ENCODE measurements at regions not wholly inside any gene's neighbourhood (a gene's known extent, or its start where the extent isn't known, plus 50 kb on each side); places are given as distances from the start of the nearest gene placed in this dataset.

DNA sequence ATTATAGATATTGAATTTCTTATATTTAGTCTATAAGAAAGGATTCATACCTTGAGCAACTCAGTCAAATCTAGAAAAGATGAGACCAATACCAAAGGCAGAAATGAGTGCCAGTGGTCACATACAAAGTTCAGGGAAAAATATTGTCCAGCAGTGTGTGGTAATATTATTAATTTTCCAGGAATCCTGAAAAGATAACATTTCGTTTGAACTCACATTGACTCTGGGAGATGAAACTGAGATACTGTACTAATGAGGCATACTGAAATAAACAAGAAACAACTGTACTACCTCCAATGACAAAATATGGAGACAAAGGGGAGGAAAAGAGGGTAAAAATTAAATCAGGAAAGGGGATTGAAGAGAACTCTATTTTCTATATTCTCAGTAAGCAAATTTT is 212.4 kb downstream of the TRAM1L1 start:
- H3K36me3 ChIP-seq (replicated peaks): no peaks in the 10 kb centered on the region
- no peaks in the 10 kb centered on the region for H3K27me3 ChIP-seq (replicated peaks)
- DNase-seq: no peak
- in situ Hi-C loops (cut with HindIII; ENCODE audit: low pct_ligation_motif_present, low sequenced_read_pairs): no loop called here
- TF ChIP-seq, protein P1, sequence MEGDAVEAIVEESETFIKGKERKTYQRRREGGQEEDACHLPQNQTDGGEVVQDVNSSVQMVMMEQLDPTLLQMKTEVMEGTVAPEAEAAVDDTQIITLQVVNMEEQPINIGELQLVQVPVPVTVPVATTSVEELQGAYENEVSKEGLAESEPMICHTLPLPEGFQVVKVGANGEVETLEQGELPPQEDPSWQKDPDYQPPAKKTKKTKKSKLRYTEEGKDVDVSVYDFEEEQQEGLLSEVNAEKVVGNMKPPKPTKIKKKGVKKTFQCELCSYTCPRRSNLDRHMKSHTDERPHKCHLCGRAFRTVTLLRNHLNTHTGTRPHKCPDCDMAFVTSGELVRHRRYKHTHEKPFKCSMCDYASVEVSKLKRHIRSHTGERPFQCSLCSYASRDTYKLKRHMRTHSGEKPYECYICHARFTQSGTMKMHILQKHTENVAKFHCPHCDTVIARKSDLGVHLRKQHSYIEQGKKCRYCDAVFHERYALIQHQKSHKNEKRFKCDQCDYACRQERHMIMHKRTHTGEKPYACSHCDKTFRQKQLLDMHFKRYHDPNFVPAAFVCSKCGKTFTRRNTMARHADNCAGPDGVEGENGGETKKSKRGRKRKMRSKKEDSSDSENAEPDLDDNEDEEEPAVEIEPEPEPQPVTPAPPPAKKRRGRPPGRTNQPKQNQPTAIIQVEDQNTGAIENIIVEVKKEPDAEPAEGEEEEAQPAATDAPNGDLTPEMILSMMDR (IDR thresholded peaks at IDR 0.05; ENCODE audit: low read depth, low read length, missing control alignments): no peak
- H3K27ac ChIP-seq: no peak overlapping the region
- no peak overlapping the region for H3K4me3 ChIP-seq (ENCODE audit: low read depth, low read length)

DNA sequence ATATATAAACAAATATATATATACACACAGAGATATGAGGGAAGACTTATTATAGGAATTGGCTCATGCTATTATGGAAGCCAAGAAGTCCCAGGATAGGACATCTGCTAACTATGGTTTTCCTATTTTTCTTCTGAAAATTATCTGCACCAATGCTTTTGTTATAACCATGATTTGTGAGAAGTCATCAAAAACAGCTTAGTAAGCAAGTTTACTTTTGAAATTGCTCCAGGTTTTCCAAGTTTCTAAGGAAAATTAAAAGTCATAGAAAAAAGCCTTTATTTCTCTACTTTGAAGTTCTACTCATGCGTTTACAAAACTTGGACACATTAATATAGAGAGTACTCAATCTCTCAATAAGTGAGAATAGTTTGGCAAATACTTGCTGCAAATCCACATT is 213.1 kb downstream of the TRAM1L1 start:
- Histone ChIP-seq H3K27me3 (replicated peaks) (no peaks in the 10 kb centered on the region), H3K4me3 (ENCODE audit: low read depth, low read length) (no peak overlapping the region), H3K36me3 (replicated peaks) (no peaks in the 10 kb centered on the region), H3K27ac (no peak overlapping the region)
- no peak for DNase-seq
- TF ChIP-seq, protein P1 (IDR thresholded peaks at IDR 0.05; ENCODE audit: low read depth, low read length, missing control alignments): no peak
- in situ Hi-C loops (cut with HindIII; ENCODE audit: low pct_ligation_motif_present, low sequenced_read_pairs): no loop called here

DNA sequence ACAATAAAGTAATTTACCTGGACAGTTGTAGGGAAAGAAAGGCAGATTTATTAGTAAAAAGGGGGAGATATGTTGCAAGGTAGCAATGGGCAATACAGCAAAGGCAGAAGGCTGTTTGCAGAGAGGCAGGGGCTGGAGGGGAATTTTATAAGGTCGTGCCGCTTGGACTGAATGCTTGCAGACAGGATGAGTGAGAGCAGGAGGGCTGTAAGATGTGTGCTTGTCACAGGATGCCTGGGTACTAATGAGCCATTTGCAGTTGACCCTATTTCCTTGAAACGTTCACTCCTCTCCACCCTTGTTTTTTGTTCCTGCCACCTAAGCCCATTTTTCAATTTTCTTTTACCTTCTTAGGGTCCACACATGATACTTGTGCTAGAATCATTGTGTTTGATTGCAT is 214.7 kb downstream of the TRAM1L1 start:
- in situ Hi-C loops (cut with HindIII; ENCODE audit: low pct_ligation_motif_present, low sequenced_read_pairs): no loop called here

DNA sequence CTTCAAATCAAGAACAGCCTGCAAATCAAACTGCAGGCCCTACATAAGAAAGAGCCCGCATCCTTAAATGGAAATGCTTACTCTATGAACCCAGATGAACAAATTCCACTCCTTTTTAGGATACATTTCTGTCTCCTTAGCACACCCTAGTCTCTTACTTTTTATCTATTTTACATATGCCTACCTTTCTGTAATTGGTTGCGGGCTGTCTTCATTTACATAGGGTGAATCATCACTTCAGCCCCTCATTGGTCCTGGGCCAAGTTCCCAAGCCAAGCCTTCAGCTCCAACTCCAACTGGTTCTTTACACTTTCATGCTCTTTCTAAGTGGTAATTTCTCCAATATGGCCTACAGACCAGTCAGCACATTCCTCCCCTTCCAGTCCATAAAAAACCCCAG is 219.3 kb downstream of the TRAM1L1 start:
- Histone ChIP-seq H3K27me3 (replicated peaks) (no peaks in the 10 kb centered on the region), H3K4me3 (ENCODE audit: low read depth, low read length) (no peak overlapping the region), H3K36me3 (replicated peaks) (no peaks in the 10 kb centered on the region), H3K27ac (no peak overlapping the region)
- TF ChIP-seq, protein P1 (IDR thresholded peaks at IDR 0.05; ENCODE audit: low read depth, low read length, missing control alignments): no peak
- in situ Hi-C loops (cut with HindIII; ENCODE audit: low pct_ligation_motif_present, low sequenced_read_pairs): no loop called here
- no peak for DNase-seq

More for the DNA sequence above, 214.7 kb downstream of the TRAM1L1 start:
- Histone ChIP-seq H3K36me3 (replicated peaks) (no peaks in the 10 kb centered on the region), H3K4me3 (ENCODE audit: low read depth, low read length) (no peak overlapping the region), H3K27ac (no peak overlapping the region), H3K27me3 (replicated peaks) (no peaks in the 10 kb centered on the region)
- no peak for DNase-seq
- TF ChIP-seq, protein P1 (IDR thresholded peaks at IDR 0.05; ENCODE audit: low read depth, low read length, missing control alignments): no peak

DNA sequence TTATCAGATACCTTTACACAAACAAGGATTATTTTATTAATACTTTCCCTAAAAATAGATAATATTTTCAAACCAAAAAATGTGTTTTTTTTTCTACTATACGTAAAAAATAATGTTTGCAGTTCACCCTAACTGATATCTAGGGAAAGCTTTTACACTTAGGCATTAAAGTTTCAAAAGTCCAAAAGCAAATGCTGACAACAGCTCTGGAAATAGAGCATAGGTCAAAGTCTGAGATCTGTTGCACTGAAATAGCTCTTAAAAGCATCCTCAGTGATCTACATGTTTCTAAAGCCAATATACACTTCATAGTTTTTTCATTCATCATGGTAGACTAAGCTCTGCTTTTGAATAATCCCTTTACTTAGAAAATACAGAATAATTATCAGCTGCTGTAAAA is 222.8 kb downstream of the TRAM1L1 start:
- no peaks in the 10 kb centered on the region for H3K27me3 ChIP-seq (replicated peaks)
- TF ChIP-seq, protein P1 (IDR thresholded peaks at IDR 0.05; ENCODE audit: low read depth, low read length, missing control alignments): no peak
- H3K4me3 ChIP-seq (ENCODE audit: low read depth, low read length): no peak overlapping the region
- in situ Hi-C loops (cut with HindIII; ENCODE audit: low pct_ligation_motif_present, low sequenced_read_pairs): no loop called here
- H3K27ac ChIP-seq: no peak overlapping the region
- DNase-seq: no peak
- no peaks in the 10 kb centered on the region for H3K36me3 ChIP-seq (replicated peaks)

DNA sequence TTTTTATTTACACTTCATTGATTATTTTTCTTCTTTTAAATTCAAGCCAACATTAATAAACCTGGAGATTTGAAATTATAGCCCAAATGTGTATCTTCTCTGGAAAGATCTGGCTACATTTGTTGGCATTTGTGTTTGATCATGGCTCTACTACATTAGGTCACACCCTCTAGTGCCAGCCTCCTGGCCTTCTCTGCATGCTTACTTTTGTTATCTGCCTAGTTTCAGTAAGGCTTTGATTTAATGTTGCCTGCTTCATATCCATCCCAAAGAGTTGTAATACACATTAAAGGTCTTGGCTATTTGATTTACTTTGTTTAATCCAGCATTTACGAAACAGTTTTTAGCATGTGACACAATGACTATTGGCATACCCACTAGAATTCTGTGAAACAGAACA is 224.5 kb downstream of the TRAM1L1 start:
- Histone ChIP-seq H3K36me3 (replicated peaks) (no peaks in the 10 kb centered on the region), H3K4me3 (ENCODE audit: low read depth, low read length) (no peak overlapping the region), H3K27me3 (replicated peaks) (no peaks in the 10 kb centered on the region), H3K27ac (no peak overlapping the region)
- no peak for DNase-seq
- in situ Hi-C loops (cut with HindIII; ENCODE audit: low pct_ligation_motif_present, low sequenced_read_pairs): no loop called here
- TF ChIP-seq, protein P1 (IDR thresholded peaks at IDR 0.05; ENCODE audit: low read depth, low read length, missing control alignments): no peak

All from brain microvascular endothelial cell (primary cell).